ENCODE measurements at regions not wholly inside any gene's neighbourhood (a gene's known extent, or its start where the extent isn't known, plus 50 kb on each side); places are given as distances from the start of the nearest gene placed in this dataset.
"Not testable (repeated sequence)": the region's sequence is repeated elsewhere in the genome, so short reads cannot be mapped to it uniquely, and the experiment has no call there.

DNA sequence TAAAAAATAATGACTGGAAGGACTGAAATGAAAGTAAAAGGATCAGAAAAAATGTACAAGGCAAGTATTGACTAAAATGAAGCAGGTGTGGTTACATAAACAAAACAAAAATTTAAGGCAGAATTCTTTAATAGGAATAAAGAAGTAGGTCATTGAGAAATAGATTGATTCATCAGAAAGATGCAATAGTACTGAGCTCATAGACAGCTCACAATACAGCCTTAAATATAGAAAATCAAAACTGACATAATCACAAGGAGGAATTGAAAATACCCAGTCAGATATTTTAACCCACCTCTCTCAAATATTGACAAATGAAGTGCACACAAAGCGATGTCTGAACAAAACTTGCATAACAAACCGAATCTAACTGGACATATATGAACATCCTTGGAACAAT lies 366.8 kb upstream of the DPYD start:
- DNase-seq (ENCODE audit: low read depth in 3 of 3), result no peak

DNA sequence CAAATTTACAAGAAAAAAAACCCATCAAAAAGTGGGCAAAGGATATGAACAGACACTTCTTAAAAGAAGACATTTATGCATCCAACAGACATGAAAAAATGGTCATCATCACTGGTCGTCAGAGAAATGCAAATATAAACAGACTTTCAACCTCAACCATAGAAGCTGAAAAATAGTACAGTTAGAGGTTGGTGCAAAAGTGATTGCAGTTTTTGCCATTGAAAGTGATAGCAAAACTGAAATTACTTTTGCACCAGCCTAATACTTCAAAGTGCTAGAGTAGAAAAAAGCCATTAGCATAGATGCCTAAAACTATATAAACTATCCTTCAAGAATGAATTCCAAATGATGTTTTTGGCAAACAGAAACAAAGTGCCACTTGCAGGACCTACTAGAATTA lies 365.8 kb upstream of the DPYD start:
- DNase-seq (ENCODE audit: low read depth in 3 of 3), result no peak

DNA sequence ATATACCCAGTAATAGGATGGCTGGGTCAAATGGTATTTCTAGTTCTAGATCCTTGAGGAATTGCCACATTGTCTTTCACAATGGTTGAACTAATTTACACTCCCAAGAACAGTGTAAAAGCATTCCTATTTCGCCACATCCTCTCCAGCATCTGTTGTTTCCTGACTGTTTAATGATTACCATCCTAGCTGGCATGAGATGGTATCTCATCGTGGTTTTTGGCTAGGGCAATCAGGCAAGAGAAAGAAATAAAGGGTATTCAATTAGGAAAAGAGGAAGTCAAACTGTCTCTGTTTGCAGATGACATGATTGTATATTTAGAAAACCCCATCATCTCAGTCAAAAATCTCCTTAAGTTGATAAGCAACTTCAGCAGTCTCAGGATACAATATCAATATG lies 364.5 kb upstream of the DPYD start:
- not testable (repeated sequence) for DNase-seq (ENCODE audit: low read depth in 3 of 3)

DNA sequence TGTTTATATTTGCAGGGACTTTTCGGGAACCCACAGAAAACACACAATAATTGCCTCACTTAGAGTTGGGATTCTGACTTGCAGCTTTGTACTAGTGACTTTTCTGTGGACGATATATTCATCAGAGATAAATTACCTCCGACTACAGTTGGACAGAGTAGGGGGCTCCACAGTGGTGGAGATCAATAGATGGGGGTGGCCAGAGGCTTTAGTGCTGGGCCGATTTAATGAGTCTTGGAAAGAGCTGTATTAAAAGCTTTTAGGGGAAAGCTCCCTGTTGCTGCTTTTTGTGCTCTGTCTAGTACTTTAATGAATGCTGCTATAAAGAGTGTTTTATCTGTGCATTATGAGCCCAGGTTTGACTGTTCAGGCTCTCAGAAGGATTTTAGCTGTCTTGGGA lies 359.2 kb upstream of the DPYD start:
- no peak for DNase-seq (ENCODE audit: low read depth in 3 of 3)

DNA sequence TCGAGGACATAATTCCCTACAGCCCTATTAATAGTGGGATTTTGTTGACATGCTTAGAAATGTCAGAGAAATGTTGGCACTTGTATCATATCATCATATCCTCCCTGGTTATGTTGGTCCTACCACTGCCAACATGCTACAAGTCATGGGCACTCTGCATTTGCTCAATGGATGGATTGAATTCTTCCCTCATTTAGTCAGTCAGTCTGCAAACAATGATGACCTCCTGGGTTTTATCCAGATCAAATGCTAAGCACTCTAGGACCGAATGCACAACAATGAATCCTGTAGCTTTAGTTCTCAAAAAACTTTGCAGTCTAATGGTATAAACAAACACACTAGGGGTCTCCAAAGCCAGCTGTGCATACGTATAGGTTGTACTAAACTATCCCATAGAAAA lies 357.2 kb upstream of the DPYD start:
- no peak for DNase-seq (ENCODE audit: low read depth in 3 of 3)

DNA sequence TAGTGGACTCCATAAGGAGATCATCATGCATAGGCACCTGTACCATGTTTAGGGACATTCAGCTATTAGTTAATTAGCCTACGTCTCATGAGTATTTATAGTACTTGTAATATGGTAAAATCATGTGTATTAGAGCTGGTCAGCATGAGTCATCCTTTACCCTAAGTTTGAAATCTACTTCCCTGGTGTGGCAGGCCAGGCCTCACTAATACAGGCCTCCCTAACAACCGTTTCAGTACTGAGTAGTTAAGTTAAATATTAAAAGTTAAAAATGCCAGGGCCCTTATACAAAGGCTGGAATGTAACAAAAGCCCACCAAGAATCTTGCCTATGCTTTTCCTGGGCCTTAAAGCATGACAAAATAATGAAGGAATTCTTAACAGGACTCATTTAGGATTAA lies 356.3 kb upstream of the DPYD start:
- DNase-seq (ENCODE audit: low read depth in 3 of 3), result no peak

DNA sequence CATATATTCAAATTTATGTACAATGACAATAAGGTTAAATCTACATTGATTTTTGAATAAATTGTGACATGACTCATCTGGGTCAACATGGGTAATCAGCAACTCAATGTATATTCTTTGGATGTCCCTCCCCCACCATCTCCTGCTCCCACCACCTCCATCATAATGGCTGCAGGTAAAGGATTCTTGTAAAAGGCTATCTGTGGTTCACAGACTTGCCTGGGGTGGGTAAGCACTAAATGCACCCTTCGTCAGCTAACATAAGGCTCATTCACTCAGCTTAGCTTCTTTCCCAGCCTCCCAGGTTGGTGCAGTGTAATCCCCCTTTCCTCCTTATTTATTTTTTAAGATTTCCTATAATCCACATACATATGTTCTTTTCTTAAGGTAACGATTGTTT lies 355.7 kb upstream of the DPYD start:
- DNase-seq (ENCODE audit: low read depth in 3 of 3), result no peak

DNA sequence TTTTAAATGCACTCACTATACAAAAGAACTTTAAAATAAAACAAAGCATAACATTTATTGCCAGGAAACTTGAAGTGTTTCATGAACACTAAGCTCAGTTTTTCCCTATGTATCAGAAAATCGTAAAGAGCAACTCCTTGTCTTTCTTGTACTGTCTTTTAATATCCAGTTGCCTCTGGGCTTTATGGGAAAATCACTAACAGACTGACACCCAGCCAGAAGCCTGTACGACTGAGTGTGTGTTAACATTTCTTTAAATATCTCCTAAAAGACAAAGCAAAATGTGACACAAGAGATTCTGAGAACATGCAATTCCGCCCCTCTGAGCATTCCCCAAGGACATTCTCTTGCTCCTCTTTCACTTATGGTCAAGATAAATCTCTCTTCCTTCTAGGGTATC lies 347.5 kb upstream of the DPYD start:
- no peak for DNase-seq (ENCODE audit: low read depth in 3 of 3)

DNA sequence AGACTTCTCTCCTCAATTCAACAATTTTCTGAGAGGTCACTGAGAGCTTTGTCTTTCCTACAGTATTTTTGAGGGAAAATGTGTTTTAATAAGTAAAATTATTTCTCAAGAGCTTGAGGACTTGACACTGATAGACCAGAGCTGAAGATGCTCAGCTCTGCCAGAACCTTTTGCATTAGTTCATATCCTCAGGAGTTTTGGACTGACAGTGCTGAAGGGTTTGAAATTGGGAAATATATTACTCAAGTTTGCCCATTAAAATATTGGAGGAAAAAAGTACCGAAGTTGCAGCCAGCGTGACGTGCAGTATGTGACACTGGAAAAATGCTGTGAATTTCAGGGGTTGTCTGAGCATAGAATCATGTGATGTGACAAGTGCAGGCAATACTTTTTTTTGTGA lies 346.6 kb upstream of the DPYD start:
- DNase-seq (ENCODE audit: low read depth in 3 of 3), result no peak

DNA sequence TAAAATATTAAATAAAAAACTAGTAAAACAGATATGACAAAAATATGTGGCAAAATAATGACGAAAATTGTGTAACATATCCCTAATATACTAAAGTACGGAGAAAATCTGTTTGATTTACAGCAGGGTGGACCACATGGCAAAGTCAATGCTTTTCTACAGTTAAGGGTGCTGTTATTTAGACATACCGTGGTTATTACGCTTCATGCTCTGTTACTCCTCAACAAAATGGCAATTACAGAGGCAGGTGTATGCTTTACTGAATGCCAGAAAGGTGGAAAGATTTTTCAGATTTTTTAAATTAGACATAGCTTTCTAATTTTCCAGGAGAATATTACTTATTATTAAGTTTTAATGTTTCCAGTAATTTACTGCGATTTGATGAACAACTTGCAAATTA lies 343.9 kb upstream of the DPYD start:
- DNase-seq (ENCODE audit: low read depth in 3 of 3), result no peak

DNA sequence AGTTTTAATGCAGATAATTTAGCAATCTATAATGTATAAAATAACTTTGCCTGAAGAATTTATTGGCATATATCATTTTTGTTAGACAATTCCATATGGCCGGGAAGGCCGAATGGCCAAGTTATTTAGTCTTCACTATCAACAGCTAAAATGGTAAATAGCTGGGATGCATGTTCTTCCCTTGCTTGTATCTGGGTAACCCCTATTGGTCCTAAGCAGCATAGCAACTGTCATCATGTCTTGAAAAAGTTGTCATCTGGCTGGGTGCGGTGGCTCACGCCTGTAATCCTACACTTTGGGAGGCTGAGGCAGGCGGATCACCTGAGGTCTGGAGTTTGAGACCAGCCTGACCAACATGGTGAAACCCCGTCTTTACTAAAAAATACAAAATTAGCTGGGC lies 340.0 kb upstream of the DPYD start:
- DNase-seq (ENCODE audit: low read depth in 3 of 3), result no peak

DNA sequence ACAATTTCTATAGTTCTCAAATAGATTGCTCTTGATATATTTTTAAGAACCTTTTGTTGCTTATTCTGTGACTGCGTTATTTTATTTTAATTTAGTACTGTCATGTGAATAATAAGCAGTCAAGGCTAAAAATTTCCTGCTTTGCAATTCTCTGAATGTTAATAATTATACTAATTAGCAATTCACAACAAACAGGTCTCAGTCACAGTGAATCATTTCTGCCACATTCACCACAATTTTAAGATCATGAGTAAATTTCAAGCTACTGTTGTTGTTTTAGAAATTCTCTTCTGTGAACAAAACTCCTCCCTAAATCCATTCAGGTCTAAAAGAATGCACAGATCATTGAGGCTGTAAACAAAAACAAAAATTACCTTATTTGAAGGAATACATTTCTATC lies 339.6 kb upstream of the DPYD start:
- no peak for DNase-seq (ENCODE audit: low read depth in 3 of 3)

DNA sequence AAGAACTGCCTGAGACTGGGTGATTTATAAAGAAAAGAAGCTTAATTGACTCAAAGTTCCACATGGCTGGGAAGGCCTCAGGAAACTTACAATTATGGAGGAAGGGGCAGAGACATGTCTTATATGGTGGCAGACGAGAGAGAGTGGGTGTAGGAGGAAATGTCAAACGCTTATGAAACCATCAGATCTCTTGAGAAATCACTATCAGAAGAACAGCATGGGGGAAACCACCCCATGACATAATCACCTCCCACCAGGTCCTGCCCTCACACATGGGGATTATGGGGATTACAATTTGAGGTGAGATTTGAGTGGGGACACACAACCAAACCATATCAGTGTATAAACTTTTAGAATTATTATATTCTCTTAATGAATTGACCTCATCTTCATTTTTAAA lies 335.9 kb upstream of the DPYD start:
- DNase-seq (ENCODE audit: low read depth in 3 of 3), result no peak

DNA sequence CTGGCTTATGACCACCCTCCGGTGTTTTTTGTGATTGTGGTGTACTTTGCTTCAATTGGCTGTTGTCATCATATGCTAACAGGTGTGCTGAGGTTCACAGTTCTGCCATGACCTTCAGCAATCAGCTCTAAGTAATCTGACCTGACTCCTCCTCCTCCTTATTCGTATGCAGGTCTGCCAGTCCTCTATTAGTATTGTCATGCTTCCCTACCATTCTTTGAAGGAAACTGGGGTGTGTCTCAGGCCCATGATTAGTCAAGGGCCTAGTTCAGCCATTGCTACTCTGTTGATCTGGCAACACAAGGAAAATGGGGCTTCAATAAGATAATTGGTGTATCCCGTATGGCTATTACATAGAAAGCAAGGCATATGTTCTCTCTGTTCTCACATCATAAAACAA lies 332.3 kb upstream of the DPYD start:
- no peak for DNase-seq (ENCODE audit: low read depth in 3 of 3)

DNA sequence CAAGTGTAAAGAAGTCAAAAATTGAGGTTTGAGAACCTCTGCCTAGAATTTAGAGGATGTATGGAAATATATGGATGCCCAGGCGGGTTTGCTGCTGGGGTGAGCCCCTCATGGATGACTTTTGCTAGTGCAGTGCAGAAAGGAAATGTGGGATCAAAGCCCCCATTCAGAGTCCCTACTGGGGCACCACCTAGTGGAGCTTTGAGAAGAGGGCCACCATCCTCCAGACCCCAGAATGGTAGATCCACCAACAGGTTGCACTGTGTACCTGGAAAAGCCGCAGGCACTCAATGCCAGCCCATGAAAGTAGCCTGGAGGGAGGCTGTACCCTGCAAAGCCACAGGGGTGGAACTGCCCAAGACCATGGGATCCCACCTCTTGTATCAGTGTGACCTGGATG lies 330.7 kb upstream of the DPYD start:
- DNase-seq (ENCODE audit: low read depth in 3 of 3), result no peak

DNA sequence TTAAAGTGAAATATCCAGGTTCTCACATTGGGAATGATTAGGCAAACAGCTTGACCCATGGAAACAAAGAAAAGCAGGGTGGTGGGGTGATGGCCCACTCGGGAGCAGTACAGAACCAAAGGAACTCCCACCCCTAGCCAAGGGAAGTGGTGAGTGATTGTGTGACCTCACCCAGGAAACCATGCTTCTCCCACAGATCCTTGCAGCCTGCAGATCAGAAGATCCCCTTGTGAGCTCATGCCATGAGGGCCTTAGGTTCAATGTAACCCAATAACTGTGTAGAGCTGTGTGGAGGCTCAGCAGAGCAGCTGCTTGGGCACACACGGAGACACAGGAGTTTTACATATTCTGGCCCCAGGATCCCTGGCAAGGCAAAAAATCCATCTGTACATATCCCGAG lies 311.8 kb upstream of the DPYD start:
- no peak for DNase-seq (ENCODE audit: low read depth in 3 of 3)

DNA sequence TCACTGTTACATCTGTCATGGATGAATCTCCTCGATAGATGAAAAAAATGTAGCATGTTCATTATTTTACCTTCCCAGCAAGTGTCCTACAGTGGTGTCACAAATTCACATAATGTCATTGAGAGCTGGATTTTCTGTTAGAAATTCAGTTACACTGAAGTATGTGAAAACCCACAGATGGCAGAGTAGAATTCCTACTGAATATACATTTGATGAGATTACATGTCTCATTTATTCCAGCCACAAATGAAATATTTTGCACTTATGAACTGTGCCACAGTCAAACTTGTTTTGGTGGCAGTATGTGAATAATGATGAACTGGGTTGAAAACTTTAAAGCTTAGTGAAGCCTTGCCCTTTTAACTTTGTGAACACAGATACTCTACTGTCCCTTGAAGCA lies 301.9 kb upstream of the DPYD start:
- no peak for DNase-seq (ENCODE audit: low read depth in 3 of 3)

DNA sequence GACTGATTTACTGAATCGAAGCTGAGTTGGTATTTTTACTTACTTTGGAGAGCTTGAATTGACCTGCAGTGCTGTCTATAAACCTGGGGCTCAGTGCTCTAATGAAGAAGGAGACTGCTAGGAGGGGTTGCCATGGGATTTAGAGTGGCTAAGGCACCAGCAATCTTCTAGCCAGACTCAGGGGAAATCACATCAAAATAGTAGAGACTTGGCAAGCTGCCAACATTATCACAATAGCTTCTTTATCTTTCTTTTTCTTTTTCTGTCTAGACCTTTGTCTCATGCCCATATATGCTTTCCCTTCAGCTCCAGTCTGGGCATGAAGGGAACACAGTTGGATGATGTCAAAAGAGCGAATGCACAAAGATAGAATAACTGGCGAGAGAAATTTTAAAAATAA lies 301.1 kb upstream of the DPYD start:
- DNase-seq (ENCODE audit: low read depth in 3 of 3), result no peak

DNA sequence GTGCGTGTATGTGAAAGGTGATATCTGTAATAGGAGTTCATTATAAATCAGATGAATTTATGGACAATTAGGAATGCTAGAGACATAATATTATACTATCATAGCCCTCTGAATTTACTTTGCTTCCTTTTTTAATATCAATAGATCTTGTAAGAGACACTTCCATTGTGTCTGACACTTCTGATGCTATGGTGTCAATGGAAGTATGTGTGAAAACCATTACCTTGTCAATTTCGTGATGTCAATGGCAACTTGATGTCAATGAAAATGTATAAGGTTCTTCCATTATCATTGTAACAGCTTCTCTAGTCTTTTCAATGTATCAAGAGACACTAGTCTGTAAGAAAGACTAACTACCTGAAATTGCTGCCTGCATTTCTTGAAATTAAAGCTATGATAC lies 296.8 kb upstream of the DPYD start:
- no peak for DNase-seq (ENCODE audit: low read depth in 3 of 3)

DNA sequence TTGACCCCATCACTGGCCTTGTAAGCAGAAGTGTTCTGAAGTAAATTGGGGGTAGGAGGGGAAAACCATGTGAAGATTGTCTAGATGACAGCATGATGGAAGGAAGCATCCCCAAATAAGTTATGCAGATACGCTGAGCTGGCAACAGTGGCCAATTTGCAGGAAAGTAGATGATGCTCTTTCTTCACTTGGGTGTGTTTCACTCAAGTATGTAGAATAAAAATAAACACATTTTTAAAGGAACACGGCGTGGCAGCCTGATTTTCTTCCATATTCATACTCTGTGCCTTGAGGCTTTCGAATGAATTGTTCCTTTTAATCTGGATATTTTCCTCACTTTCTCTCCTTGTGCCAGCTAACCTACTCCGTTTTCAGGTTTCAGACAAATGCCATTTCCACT lies 295.5 kb upstream of the DPYD start:
- no peak for DNase-seq (ENCODE audit: low read depth in 3 of 3)

DNA sequence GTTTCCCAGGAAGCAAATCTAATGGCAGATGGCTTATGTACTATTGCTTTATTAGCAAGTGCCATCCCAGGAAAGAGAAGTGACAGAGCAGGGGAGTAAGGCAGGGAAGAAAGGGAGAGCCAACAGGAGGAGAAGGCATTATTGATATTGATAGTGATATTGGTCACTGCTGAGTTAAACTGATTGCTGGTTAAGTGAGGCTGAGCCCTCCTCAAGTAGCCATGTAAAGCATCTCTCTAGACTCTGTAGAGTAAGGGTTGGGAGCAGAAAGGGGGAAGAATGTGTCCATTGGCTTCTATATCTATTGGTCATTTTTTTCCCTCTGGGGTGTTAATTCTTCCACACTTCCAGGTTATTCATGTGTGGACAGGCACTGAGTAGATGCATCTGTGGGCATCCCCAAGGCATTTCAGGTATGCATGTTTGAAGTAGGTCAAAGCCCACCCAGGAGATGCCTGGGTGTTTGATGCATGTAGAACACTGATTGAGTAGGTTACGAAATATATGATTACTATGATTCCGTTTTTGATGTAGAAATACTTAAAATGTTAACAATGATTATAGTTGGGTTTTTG lies 290.5 kb upstream of the DPYD start:
- no peak for DNase-seq (ENCODE audit: low read depth in 3 of 3)

DNA sequence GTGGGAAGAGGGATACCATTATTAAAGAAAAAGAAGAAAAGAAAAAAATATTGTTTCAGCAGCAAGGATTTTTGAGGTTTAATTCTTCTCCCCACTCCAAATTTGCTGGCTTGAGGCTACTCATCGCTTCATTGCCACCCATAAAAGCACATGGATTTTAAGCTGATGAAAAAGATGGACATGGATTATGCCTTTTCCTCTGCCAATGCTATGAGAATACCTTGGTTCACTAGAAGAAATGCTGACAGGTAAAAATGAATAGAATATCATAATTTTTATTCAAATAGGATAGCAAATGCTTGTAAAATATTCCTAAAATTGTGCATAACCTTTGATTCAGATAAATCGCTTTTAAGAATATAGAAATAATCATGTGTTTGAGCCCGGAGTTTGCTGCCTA lies 289.7 kb upstream of the DPYD start:
- no peak for DNase-seq (ENCODE audit: low read depth in 3 of 3)

DNA sequence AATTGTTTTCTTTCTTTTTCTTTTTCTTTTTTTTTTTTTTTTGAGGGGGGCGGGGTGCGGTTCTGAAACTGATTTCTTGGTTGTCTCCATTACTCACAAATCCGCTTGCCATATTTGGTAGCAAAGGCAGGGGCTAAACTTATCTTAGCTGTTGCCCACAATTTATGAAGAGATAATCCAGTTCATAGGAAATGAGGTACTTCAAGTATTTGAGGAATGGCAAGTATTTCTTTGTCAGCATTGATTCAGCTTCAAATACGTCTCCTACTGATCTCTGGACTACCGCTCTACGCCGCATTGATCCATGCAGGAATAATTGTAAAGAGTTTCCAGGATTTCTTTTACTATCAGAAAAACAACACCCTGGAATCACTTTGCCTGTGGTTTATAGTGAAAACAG lies 289.2 kb upstream of the DPYD start:
- no peak for DNase-seq (ENCODE audit: low read depth in 3 of 3)

DNA sequence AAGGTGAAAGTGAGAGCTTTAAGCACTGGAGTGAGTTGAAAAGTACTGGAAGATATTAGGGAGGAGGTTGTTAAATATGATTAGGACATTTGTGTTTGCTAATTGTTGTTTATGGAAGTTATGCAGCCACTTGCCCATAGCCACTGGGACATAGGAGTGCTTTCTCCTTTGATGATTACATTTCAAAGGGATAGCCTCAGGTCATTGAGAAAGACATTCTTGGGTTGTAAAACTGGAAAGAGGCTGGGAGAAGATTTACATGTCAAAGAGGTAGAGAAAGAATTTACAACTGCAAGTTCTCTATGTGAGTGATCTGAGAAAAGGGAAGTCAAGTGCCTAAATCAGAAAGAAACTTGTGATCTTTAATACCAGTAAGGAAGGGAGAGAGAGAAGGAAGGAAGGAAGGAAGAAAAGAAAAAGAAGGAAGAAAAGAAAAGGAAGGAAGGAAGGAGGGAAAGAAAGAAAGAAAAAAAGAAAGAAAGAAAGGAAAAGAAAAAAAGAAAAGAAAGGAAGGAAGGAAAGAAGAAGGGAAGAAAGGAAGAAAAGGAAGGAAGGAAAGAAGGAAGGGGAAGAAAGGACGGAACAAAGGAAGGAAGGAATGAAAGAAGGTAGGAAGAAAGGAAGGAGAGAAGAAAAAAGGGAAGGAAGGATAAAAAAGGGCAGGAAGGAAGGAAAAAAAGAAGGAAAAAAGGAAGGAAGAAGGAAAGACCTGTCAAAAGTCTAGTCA lies 284.6 kb upstream of the DPYD start:
- DNase-seq (ENCODE audit: low read depth in 3 of 3), result no peak

Measured in stimulated activated CD4-positive, alpha-beta T cell treated with anti-CD3 and anti-CD28 coated beads, TNF-alpha, amount 100 ng/mL, for 48 hours (primary cell).